ENCODE measurements at regions not wholly inside any gene's neighbourhood (a gene's known extent, or its start where the extent isn't known, plus 50 kb on each side); places are given as distances from the start of the nearest gene placed in this dataset.
A peak's percentile ranks its signal among the peaks of the same experiment; 100 is the strongest.

DNA sequence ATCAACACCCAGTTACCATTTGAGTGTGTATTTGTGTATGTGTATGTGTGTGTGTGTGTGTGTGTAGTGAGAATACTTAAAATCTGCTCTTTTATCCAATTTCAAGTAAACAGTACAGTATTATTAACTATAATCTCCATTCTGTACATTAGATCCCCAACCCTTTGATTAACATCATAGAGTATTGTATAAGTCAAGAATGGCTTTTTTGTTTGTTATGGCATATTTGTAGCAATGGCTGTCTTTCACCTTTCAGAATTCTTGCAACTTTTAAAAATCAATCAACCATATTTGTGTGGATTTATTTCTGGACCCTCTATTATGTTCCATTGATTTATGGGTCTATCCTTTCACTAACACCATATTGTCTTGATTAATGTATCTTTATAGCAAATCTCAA lies 779.3 kb upstream of the MIR17HG start:
- Histone ChIP-seq H3K4me1 (replicated peaks in 1 of 2; ENCODE audit: control insufficient read depth in 2 of 2, insufficient read depth in 2 of 2, low read length in 2 of 2) (no peaks in the 10 kb centered on the region; a peak in 1 of 5 replicates), H4K20me1 (replicated peaks; ENCODE audit: control insufficient read depth, insufficient read depth, low read length) (no peaks in the 10 kb centered on the region), H3K9ac (ENCODE audit: insufficient read depth in 1 of 2, low read depth in 2 of 2, low read length in 2 of 2) (no peak overlapping the region), H3K36me3 (ENCODE audit: control insufficient read depth, insufficient read depth, low read length) (no peaks in the 10 kb centered on the region), H3K9me1 (ENCODE audit: control insufficient read depth, insufficient read depth, low read length) (no peaks in the 10 kb centered on the region), H3K4me2 (ENCODE audit: insufficient read depth, low read length) (no peak overlapping the region), H3K9me3 (replicated peaks; ENCODE audit: control insufficient read depth, insufficient read depth, low read depth, low read length) (peaks cover 2% of the 10 kb centered on the region; the same call in 1 of the 2 replicates), H3K27ac (ENCODE audit: extremely low read depth, low read depth, low read length) (no peak overlapping the region), H3K4me3 (no peak overlapping the region), H3K79me2 (ENCODE audit: control insufficient read depth, insufficient read depth, low read length) (no peaks in the 10 kb centered on the region), H2AFZ (ENCODE audit: low read depth, low read length) (no peak overlapping the region), H3K27me3 (ENCODE audit: control insufficient read depth in 2 of 2, insufficient read depth in 2 of 2, low read length in 2 of 2) (no peaks in the 10 kb centered on the region)
- in situ Hi-C loops (cut with MboI) (no loop called here), intact Hi-C loops (cut with micrococcal nuclease) (no loop called here)
- ATAC-seq: no peak
- DNase-seq (ENCODE audit: extremely low read depth in 1 of 4, low spot score in 3 of 4): no peak
- ChIA-PET CTCF (ENCODE audit: low intra/inter-chr PET ratio) (no interaction called here), POLR2A (interaction anchor here (1.2 kb wide), 1 partner anchor 41 kb away, joined by 3 read pairs; no protein-coding TSS in a partner anchor)
- 0 out of 2 replicates have a peak, but pooled peaks have one; percentile 37 for TF ChIP-seq ZFPM2 (CRISPR knock-in tag; IDR thresholded peaks at IDR 0.05)
- 0 out of 2 replicates have a peak, but pooled peaks have one; percentile 59 for TF ChIP-seq ZNF436 (CRISPR knock-in tag; IDR thresholded peaks at IDR 0.05)
- TF ChIP-seq ZFP30 (CRISPR knock-in tag; IDR thresholded peaks at IDR 0.05; ENCODE audit: borderline replicate concordance): 0 out of 2 replicates have a peak, but pooled peaks have one; percentile 59
- TF ChIP-seq HOXB6 (CRISPR knock-in tag; IDR thresholded peaks at IDR 0.05; ENCODE audit: borderline replicate concordance): 0 out of 2 replicates have a peak, but pooled peaks have one; percentile 17
- no peak for TF ChIP-seq NR2C2 (CRISPR knock-in tag; IDR thresholded peaks at IDR 0.05)
- no peak for TF ChIP-seq NR2C2 (tag; IDR thresholded peaks at IDR 0.05)
- peak; percentile 59; the same call in 1 of the 2 replicates for TF ChIP-seq ZFP1 (CRISPR knock-in tag; IDR thresholded peaks at IDR 0.05)
- peak; percentile 71 for TF ChIP-seq ZNF253 (CRISPR knock-in tag; conservative IDR thresholded peaks at IDR 0.05)
- TF ChIP-seq ZNF347 (CRISPR knock-in tag; IDR thresholded peaks at IDR 0.05; ENCODE audit: low read depth): no peak
- BruUV-seq (replicated peaks): no TSS peak
- FAIRE-seq: no peak

All from K562 (cell line).